ENCODE measurements at regions not wholly inside any gene's neighbourhood (a gene's known extent, or its start where the extent isn't known, plus 50 kb on each side); places are given as distances from the start of the nearest gene placed in this dataset.

DNA sequence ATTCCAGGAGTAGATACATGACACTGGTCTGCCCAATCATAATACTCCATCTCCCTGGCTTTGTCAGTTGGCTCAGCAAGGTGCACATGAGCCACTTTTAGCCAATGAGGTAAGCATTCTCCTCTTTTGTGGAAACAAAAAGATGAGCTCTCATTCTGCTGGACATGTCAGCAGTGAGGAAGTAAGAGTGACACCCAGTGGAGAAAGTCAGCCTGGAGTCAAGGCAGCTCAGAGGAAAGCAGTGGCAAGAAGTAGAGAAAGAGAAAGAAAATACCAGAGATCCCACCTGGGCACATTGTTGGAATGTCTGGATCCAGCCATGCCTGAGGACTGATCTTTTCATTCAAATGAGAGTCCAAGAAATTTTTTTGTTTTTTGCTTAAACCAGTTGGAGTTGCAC, 496.9 kb upstream of the C16orf82 start:
- ATAC-seq, result no peak
- DNase-seq, result no peak
- H3K27me3 ChIP-seq, result no peaks in the 10 kb centered on the region
- no peak overlapping the region for H3K27ac ChIP-seq
- no peaks in the 10 kb centered on the region for H3K4me1 ChIP-seq
- TF ChIP-seq POLR2A (IDR thresholded peaks at IDR 0.05), result no peak
- TF ChIP-seq, protein P1, sequence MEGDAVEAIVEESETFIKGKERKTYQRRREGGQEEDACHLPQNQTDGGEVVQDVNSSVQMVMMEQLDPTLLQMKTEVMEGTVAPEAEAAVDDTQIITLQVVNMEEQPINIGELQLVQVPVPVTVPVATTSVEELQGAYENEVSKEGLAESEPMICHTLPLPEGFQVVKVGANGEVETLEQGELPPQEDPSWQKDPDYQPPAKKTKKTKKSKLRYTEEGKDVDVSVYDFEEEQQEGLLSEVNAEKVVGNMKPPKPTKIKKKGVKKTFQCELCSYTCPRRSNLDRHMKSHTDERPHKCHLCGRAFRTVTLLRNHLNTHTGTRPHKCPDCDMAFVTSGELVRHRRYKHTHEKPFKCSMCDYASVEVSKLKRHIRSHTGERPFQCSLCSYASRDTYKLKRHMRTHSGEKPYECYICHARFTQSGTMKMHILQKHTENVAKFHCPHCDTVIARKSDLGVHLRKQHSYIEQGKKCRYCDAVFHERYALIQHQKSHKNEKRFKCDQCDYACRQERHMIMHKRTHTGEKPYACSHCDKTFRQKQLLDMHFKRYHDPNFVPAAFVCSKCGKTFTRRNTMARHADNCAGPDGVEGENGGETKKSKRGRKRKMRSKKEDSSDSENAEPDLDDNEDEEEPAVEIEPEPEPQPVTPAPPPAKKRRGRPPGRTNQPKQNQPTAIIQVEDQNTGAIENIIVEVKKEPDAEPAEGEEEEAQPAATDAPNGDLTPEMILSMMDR (IDR thresholded peaks at IDR 0.05), result peak in 10 of 12 donors; percentile 11 to 51 (median 24)
- no peaks in the 10 kb centered on the region for H3K9me3 ChIP-seq
- no peaks in the 10 kb centered on the region for H3K36me3 ChIP-seq
- H3K4me3 ChIP-seq, result no peak overlapping the region
- intact Hi-C loops (cut with DNase I), result loop anchor here in 2 of 10 donors (5.0 kb wide), 1 partner anchor 732 kb away; no protein-coding TSS in a partner anchor

DNA sequence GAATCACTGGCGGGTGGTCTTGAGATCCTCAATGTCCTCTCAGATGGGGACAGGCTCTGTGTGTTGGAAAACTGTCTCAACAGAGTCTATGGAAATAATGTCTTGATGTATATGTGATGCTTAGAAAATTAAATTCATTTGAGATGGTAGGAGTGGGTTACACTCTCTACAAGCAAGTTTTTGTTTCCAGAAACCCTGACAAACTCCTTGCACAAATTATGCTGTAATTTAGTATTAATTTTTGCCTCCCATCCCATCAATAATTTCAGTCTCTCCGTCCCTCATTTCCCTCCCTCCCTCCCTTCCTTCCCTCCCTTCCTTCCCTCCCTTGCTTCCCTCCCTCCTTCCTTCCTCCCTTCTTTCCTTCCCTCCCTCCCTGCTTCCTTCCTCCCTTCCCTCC, 488.0 kb upstream of the C16orf82 start:
- Histone ChIP-seq H3K27ac (no peak overlapping the region), H3K4me3 (no peak overlapping the region), H3K4me1 (no peaks in the 10 kb centered on the region), H3K27me3 (peaks cover 0 to 3% (median 0%) of the 10 kb centered on the region in 9 donors), H3K9me3 (no peaks in the 10 kb centered on the region), H3K36me3 (no peaks in the 10 kb centered on the region)
- ATAC-seq (no peak), DNase-seq (no peak)
- 68 to 72% (median 72%) methylated on average over 2 of the region's 2 CpGs for WGBS, 4 donors
- no peak for TF ChIP-seq POLR2A (IDR thresholded peaks at IDR 0.05)
- TF ChIP-seq, protein P1 (IDR thresholded peaks at IDR 0.05), result no peak
- intact Hi-C loops (cut with DNase I), result no loop called here

DNA sequence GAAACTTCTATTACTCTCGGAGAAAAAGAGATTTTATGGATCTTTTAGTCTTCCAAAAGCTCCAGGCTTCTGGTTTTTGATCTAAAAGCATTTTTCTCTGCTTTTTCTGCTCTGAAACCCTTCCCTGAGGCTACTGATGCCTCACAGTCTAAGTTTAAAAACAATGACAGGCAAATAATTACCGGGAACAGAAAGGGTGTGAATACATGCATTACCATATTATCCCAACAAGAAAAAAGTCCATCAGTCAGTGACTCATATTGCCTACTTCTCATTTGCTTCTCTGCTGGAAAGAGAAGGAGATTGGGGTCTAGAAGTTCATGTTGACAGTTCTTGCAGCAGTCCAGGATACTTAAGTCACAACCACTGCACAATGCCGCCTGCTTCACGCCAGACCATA, 482.9 kb upstream of the C16orf82 start:
- 81 to 84% (median 83%) methylated on average over 4 of the region's 4 CpGs for WGBS, 4 donors

DNA sequence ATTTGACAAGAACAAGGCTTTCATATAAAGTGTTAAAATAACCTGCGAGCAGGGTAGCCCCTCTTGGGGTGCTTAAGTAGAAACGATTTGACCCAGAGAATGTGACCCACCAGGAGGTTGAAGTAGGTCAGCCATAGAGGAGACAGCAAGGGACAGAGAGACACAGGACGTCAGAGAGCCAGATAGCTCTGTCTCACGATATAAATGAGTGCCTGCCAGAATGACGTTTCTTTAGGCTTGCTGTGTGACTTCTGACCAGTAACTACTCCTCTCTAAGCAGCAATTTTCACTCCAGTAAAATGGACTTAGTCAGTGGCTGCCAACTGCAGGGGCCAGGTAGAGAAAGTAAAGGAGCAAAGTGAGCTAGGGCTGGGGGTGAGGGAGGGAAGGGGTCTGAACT, 473.0 kb upstream of the C16orf82 start:
- Histone ChIP-seq H3K27ac (no peak overlapping the region), H3K4me1 (no peaks in the 10 kb centered on the region), H3K4me3 (no peak overlapping the region), H3K9me3 (no peaks in the 10 kb centered on the region), H3K27me3 (peaks cover 0 to 18% (median 0%) of the 10 kb centered on the region in 9 donors), H3K36me3 (no peaks in the 10 kb centered on the region)
- intact Hi-C loops (cut with DNase I), result no loop called here
- no peak for ATAC-seq
- no peak for DNase-seq
- TF ChIP-seq, protein P1 (IDR thresholded peaks at IDR 0.05), result no peak
- TF ChIP-seq POLR2A (IDR thresholded peaks at IDR 0.05), result no peak
- 26 to 40% (median 35%) methylated on average over 5 of the region's 5 CpGs for WGBS, 4 donors

More for the DNA sequence above, 482.9 kb upstream of the C16orf82 start:
- intact Hi-C loops (cut with DNase I), result no loop called here
- Histone ChIP-seq H3K9me3 (peaks cover 0 to 11% (median 0%) of the 10 kb centered on the region in 12 donors), H3K4me1 (no peaks in the 10 kb centered on the region), H3K27me3 (no peaks in the 10 kb centered on the region), H3K36me3 (no peaks in the 10 kb centered on the region), H3K27ac (no peak overlapping the region), H3K4me3 (no peak overlapping the region)
- TF ChIP-seq POLR2A (IDR thresholded peaks at IDR 0.05), result no peak
- TF ChIP-seq, protein P1 (IDR thresholded peaks at IDR 0.05), result no peak
- ATAC-seq, result no peak
- DNase-seq, result no peak

All from heart left ventricle (tissue), 16 donors.